ENCODE measurements at regions not wholly inside any gene's neighbourhood (a gene's known extent, or its start where the extent isn't known, plus 50 kb on each side); places are given as distances from the start of the nearest gene placed in this dataset.

DNA sequence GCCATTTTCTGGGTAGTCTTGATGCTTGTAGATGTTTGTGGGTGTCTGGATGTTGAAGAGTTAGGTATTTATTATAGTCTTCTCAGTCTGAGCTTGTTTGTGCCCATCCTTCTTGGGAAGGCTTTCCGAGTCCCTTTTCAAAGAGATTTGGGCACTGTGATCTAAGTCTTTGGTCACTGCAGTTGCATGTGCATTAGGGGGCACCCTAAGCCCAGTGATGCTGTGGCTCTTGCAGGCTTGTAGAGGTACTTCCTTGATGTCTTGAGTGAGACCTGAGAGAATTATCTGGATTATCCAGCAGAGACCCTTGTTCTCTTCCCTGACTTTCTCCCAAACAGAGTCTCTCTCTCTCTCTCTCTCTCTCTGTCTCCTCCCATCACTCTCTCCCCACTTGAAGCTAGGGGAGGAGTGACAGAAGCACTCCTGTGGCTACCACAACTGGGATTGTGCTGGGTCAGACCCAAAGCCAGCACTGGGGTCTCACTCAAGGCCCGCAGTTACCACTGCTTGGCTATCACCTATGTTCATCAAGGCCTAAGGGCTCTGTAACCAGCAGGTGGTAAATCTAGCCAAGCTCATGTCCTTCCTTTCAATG is 68.5 kb downstream of the TMCO5A start:
- Histone ChIP-seq H2AFZ (no peak overlapping the region), H3K4me1 (ENCODE audit: insufficient read depth) (no peaks in the 10 kb centered on the region), H3K4me2 (no peak overlapping the region), H3K27me3 (no peaks in the 10 kb centered on the region), H3K36me3 (replicated peaks; ENCODE audit: insufficient read depth, low read depth) (no peaks in the 10 kb centered on the region), H3K4me3 (no peak overlapping the region), H4K20me1 (ENCODE audit: insufficient read depth, poor library complexity, severe bottlenecking) (no peaks in the 10 kb centered on the region), H3K9me2 (replicated peaks; ENCODE audit: insufficient read depth) (no peaks in the 10 kb centered on the region), H3K27ac (no peak overlapping the region), H3K79me2 (no peaks in the 10 kb centered on the region), H3K9me3 (ENCODE audit: low read depth) (no peaks in the 10 kb centered on the region)
- TF ChIP-seq, protein P1, sequence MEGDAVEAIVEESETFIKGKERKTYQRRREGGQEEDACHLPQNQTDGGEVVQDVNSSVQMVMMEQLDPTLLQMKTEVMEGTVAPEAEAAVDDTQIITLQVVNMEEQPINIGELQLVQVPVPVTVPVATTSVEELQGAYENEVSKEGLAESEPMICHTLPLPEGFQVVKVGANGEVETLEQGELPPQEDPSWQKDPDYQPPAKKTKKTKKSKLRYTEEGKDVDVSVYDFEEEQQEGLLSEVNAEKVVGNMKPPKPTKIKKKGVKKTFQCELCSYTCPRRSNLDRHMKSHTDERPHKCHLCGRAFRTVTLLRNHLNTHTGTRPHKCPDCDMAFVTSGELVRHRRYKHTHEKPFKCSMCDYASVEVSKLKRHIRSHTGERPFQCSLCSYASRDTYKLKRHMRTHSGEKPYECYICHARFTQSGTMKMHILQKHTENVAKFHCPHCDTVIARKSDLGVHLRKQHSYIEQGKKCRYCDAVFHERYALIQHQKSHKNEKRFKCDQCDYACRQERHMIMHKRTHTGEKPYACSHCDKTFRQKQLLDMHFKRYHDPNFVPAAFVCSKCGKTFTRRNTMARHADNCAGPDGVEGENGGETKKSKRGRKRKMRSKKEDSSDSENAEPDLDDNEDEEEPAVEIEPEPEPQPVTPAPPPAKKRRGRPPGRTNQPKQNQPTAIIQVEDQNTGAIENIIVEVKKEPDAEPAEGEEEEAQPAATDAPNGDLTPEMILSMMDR (IDR thresholded peaks at IDR 0.05; ENCODE audit: poor library complexity), result peak; percentile 65
- no peak for TF ChIP-seq EZH2phosphoT487 (IDR thresholded peaks at IDR 0.05; ENCODE audit: low read depth, severe bottlenecking, unreplicated experiment)
- DNase-seq (ENCODE audit: low spot score), result peak; percentile 70
- 73% methylated on average over 2 of the region's 2 CpGs for WGBS (ENCODE audit: low lambda C conversion rate, missing lambda C conversion rate)

DNA sequence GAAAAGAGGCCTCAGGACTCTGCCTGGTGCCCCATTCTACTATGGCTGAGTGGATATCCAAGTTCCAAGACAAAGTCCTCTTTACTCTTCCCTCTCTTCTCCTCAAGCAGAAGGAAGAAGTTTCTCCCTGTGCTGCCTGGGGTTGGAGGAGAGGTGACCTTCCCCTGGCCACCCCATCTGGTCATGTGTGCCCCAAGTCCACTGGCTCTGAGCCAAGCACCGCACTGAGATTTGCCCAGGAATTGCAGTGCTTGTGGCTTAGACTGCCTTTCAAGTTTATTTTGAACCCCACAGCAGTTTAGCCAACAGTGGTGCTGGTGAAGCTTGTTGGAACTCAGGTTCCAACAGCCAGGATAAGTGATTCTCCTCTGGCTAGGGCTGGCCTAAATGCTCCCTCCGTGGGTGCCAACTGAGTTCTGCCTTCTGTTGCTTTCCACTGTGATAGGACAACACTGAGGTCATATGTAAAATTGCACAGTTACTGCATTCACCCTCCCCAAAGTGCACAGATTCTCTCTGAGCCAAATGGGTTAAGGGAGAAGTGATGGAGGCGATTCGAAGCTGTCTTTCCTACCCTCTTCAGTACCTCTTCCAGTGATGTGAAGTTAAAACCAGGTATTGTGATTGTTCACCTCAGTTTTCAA is 69.9 kb downstream of the TMCO5A start:
- H3K4me2 ChIP-seq, result no peak overlapping the region
- H3K27ac ChIP-seq, result no peak overlapping the region
- H3K79me2 ChIP-seq, result no peaks in the 10 kb centered on the region
- no peaks in the 10 kb centered on the region for H3K9me3 ChIP-seq (ENCODE audit: low read depth)
- H4K20me1 ChIP-seq (ENCODE audit: insufficient read depth, poor library complexity, severe bottlenecking), result no peaks in the 10 kb centered on the region
- TF ChIP-seq EZH2phosphoT487 (IDR thresholded peaks at IDR 0.05; ENCODE audit: low read depth, severe bottlenecking, unreplicated experiment) (no peak), EZH2 (IDR thresholded peaks at IDR 0.05; ENCODE audit: borderline replicate concordance) (no peak)
- TF ChIP-seq, protein P1 (IDR thresholded peaks at IDR 0.05; ENCODE audit: poor library complexity), result no peak
- H3K4me3 ChIP-seq, result no peak overlapping the region
- H2AFZ ChIP-seq, result no peak overlapping the region
- DNase-seq (ENCODE audit: low spot score), result no peak
- H3K36me3 ChIP-seq (replicated peaks; ENCODE audit: insufficient read depth, low read depth), result no peaks in the 10 kb centered on the region
- WGBS (ENCODE audit: low lambda C conversion rate, missing lambda C conversion rate), result 83% methylated on average over 4 of the region's 4 CpGs
- H3K9me2 ChIP-seq (replicated peaks; ENCODE audit: insufficient read depth), result no peaks in the 10 kb centered on the region
- no peaks in the 10 kb centered on the region for H3K27me3 ChIP-seq
- H3K4me1 ChIP-seq (ENCODE audit: insufficient read depth), result no peaks in the 10 kb centered on the region

DNA sequence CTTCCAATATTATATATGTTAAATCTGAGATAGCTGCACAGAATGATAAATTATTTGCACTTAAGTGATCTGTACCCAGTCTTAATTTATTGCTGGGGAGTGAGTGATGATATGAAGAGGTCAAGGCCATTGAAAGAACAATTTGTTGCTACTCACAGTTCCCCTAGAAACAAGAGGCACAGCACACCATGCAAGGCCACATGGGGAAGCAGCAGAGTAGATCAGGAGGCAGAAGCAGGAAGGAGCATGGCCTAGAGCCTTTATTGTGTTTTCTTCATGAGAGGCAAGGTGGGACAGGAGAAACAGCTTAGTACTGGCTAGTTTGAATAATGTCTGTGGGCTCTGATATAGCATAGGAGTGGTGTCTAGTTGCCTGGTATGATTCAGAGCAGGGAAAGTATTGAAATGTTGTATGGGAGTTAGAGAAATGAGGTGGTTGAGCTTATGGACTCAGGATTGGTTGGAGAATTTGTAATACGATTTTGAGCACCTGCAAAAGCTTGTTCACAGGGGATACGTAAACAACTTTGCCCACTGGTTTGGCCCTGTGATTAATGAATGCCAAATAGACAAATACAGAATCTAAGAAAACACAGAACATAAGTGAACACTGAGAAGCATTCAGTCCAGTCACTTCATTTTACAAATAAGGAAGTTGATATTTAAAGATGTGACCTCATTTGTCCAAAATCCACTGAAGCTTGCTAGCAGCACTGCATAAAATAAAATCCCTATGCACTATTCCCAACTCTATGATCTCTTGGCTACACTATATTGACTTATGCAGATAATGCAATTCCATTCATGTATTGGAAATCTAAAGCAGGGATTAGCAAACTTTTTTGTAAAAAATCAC is 71.7 kb downstream of the TMCO5A start:
- no peak overlapping the region for H3K27ac ChIP-seq
- H3K4me3 ChIP-seq, result no peak overlapping the region
- no peak overlapping the region for H3K4me2 ChIP-seq
- no peaks in the 10 kb centered on the region for H3K9me3 ChIP-seq (ENCODE audit: low read depth)
- DNase-seq (ENCODE audit: low spot score), result no peak
- H3K27me3 ChIP-seq, result no peaks in the 10 kb centered on the region
- H3K4me1 ChIP-seq (ENCODE audit: insufficient read depth), result no peaks in the 10 kb centered on the region
- H3K9me2 ChIP-seq (replicated peaks; ENCODE audit: insufficient read depth), result no peaks in the 10 kb centered on the region
- no peaks in the 10 kb centered on the region for H4K20me1 ChIP-seq (ENCODE audit: insufficient read depth, poor library complexity, severe bottlenecking)
- no peaks in the 10 kb centered on the region for H3K79me2 ChIP-seq
- no peaks in the 10 kb centered on the region for H3K36me3 ChIP-seq (replicated peaks; ENCODE audit: insufficient read depth, low read depth)
- H2AFZ ChIP-seq, result no peak overlapping the region
- WGBS (ENCODE audit: low lambda C conversion rate, missing lambda C conversion rate), result 83% methylated on average over 2 of the region's 2 CpGs
- no peak for TF ChIP-seq EZH2 (IDR thresholded peaks at IDR 0.05; ENCODE audit: borderline replicate concordance)
- TF ChIP-seq, protein P1 (IDR thresholded peaks at IDR 0.05; ENCODE audit: poor library complexity), result no peak
- TF ChIP-seq EZH2phosphoT487 (IDR thresholded peaks at IDR 0.05; ENCODE audit: low read depth, severe bottlenecking, unreplicated experiment), result no peak
